CD4-positive, CD25-positive, alpha-beta regulatory T cell (primary cell): ENCODE measurements at regions not wholly inside any gene's neighbourhood (a gene's known extent, or its start where the extent isn't known, plus 50 kb on each side); places are given as distances from the start of the nearest gene placed in this dataset.
"Not testable (repeated sequence)": the region's sequence is repeated elsewhere in the genome, so short reads cannot be mapped to it uniquely, and the experiment has no call there.

Source experiments
- ATAC-seq, 2 donors: fragments of 150-1000 bp; cut with Tn5 transposase; one replicate each; pipeline ENCODE4 v1.10.0; 2021; ENCODE audit warnings: low read depth in 2 of 2, moderate number of reproducible peaks in 2 of 2, moderate library complexity in 1 of 2
- DNase-seq, 3 donors: peaks; one replicate each; pipeline versions ENCODE4 v3.0.0 to v3.0.0-alpha.2; 2012 to 2022; ENCODE audit warnings: mixed read lengths in 1 of 3
- H3K27ac ChIP-seq: one replicate; pipeline ENCODE4 v1.7.0; 2013; ENCODE audit warnings: mild to moderate bottlenecking, low read length; ENCODE audit not compliant: insufficient read depth, poor library complexity, severe bottlenecking
- H3K27me3 ChIP-seq: one replicate; pipeline ENCODE4 v1.7.0; 2013; ENCODE audit warnings: low read length; ENCODE audit not compliant: control insufficient read depth, insufficient read depth
- H3K36me3 ChIP-seq: one replicate; pipeline ENCODE4 v1.7.0; 2013; ENCODE audit warnings: mild to moderate bottlenecking, low read length, moderate library complexity; ENCODE audit not compliant: control insufficient read depth, insufficient read depth
- H3K4me1 ChIP-seq: 2 replicates; pipeline ENCODE4 v1.7.0; 2013; ENCODE audit warnings: mild to moderate bottlenecking, low read length; ENCODE audit not compliant: insufficient read depth, control insufficient read depth, poor library complexity, severe bottlenecking
- H3K4me3 ChIP-seq: one replicate; pipeline ENCODE4 v1.7.0; 2013; ENCODE audit warnings: low read depth, mild to moderate bottlenecking, low read length, moderate library complexity
- H3K9me3 ChIP-seq, 2 experiments: 1 replicate in 1 of 2; 2 replicates in 1 of 2; pipeline ENCODE4 v1.7.0; 2013; ENCODE audit warnings: low read length in 2 of 2, mild to moderate bottlenecking in 1 of 2, moderate library complexity in 1 of 2; ENCODE audit not compliant: control insufficient read depth in 2 of 2
- H3K27ac Mint-ChIP-seq, 3 donors: one replicate each; pipeline ENCODE4 v1.8.0; 2020 to 2022; ENCODE audit warnings: mild to moderate bottlenecking in 3 of 3, mixed read lengths in 3 of 3, moderate library complexity in 2 of 3
- H3K27me3 Mint-ChIP-seq: one replicate; pipeline ENCODE4 v1.8.0; 2022; ENCODE audit warnings: mild to moderate bottlenecking, mixed read lengths
- H3K36me3 Mint-ChIP-seq: one replicate; pipeline ENCODE4 v1.8.0; 2020; ENCODE audit warnings: mixed read lengths
- H3K4me1 Mint-ChIP-seq, 4 donors: one replicate each; pipeline ENCODE4 v1.8.0; 2020 to 2022; ENCODE audit warnings: mixed read lengths in 4 of 4, mild to moderate bottlenecking in 1 of 4
- H3K4me3 Mint-ChIP-seq, 4 donors: one replicate each; pipeline ENCODE4 v1.8.0; 2020 to 2022; ENCODE audit warnings: mild to moderate bottlenecking in 4 of 4, mixed read lengths in 4 of 4, moderate library complexity in 3 of 4
- H3K9me3 Mint-ChIP-seq, 7 donors: one replicate each; pipeline ENCODE4 v1.8.0; 2020 to 2022; ENCODE audit warnings: mixed read lengths in 7 of 7, mild to moderate bottlenecking in 3 of 7, moderate library complexity in 2 of 7

DNA sequence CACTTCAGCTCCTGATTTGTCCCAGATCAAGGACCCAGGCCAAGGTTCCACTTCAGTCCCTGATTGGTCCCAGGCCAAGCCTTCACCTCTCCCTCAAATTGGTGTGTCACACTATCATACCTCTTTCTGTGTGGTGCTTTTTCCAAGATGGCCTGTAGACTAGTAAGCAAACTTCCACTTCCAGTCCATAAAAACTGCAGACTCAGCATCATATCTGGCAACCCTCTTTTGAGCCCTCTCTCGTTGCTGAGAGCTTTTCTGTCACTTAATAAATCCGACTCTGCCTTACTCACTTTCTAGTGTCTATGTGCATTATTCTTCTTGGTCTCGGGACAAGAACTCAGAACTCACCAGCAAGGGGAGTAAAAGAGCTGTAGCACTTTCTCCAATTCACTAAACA lies 1395.1 kb downstream of the LRFN5 start:
- Mint-ChIP-seq H3K4me1 (no peaks in the 10 kb centered on the region), H3K27me3 (no peaks in the 10 kb centered on the region), H3K36me3 (no peaks in the 10 kb centered on the region), H3K4me3 (no peak overlapping the region), H3K27ac (no peak overlapping the region), H3K9me3 (peaks cover 3 to 35% (median 10%) of the 10 kb centered on the region in 7 donors)
- no peaks in the 10 kb centered on the region for H3K36me3 ChIP-seq
- no peak overlapping the region for H3K4me3 ChIP-seq
- peaks cover 0 to 38% of the 10 kb centered on the region in 2 experiments for H3K9me3 ChIP-seq
- ATAC-seq (no peak), DNase-seq (no peak)
- no peak overlapping the region for H3K27ac ChIP-seq
- no peaks in the 10 kb centered on the region for H3K27me3 ChIP-seq
- no peaks in the 10 kb centered on the region for H3K4me1 ChIP-seq

DNA sequence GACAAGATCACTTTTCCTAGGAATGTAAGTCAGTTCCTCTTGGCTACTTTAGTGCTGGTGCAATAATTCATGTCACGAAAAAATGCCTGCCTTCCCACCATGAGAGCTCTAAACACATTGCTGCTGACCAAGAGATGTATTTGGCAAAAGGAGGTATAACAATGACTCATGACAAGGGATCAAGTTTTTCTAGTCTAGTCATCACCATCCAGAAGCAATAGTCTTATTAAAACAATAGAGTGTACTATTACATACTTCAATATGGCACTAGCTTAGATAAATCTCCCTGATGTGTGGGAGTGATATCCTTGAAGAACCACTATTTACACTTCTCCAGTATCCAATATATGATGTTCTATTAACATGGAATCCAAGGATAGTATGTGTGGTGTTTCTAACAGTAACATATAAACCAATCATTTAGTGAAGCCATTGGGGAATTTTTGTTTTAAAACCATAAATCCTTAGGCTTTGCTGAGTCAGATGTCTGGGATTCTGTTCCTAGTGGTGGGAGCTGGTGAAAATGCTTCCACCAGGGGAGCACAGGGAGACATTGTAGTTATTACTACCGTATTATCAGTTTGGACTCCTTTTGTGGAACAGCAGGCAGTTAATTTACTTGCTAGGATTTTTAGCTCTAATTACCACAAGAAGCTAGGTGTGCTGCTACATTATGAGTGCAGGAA lies 1387.5 kb downstream of the LRFN5 start:
- no peaks in the 10 kb centered on the region for H3K36me3 ChIP-seq
- no peak for ATAC-seq

DNA sequence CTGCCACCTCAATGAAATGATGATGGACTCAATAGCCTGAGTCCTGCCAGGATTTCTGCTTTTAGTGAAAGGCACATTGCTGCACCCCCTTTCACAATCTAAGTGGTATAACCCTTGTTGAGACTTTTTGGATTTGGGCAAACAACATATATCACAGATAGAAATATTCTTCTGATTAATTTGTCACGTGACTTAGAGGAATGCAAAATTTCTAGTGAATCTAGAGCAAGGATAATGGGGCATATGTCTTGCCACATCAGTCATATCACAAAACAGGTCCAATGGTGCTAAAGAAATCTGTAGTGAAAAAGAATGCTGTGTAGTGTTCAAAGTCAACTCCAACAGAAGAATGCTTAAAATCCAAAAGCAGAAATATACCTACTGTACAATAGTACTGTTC lies 1386.3 kb downstream of the LRFN5 start:
- H3K36me3 Mint-ChIP-seq: no peaks in the 10 kb centered on the region
- DNase-seq (no peak), ATAC-seq (no peak)
- Histone ChIP-seq H3K27ac (no peak overlapping the region), H3K4me3 (no peak overlapping the region), H3K36me3 (no peaks in the 10 kb centered on the region), H3K9me3 (peaks cover 3 to 5% of the 10 kb centered on the region in 2 experiments), H3K27me3 (no peaks in the 10 kb centered on the region), H3K4me1 (no peaks in the 10 kb centered on the region)
- peaks cover 1 to 27% (median 5%) of the 10 kb centered on the region in 7 donors for H3K9me3 Mint-ChIP-seq
- no peak overlapping the region for H3K27ac Mint-ChIP-seq
- no peak overlapping the region for H3K4me3 Mint-ChIP-seq
- H3K27me3 Mint-ChIP-seq: no peaks in the 10 kb centered on the region
- H3K4me1 Mint-ChIP-seq: no peaks in the 10 kb centered on the region

More for the DNA sequence above, 1387.5 kb downstream of the LRFN5 start:
- Histone ChIP-seq H3K4me1 (no peaks in the 10 kb centered on the region), H3K4me3 (no peak overlapping the region), H3K9me3 (peaks cover 3 to 5% of the 10 kb centered on the region in 2 experiments), H3K27me3 (no peaks in the 10 kb centered on the region), H3K27ac (no peak overlapping the region)
- no peaks in the 10 kb centered on the region for H3K36me3 Mint-ChIP-seq
- peaks cover 0 to 17% (median 5%) of the 10 kb centered on the region in 7 donors for H3K9me3 Mint-ChIP-seq
- DNase-seq: no peak
- H3K4me3 Mint-ChIP-seq: no peak overlapping the region
- no peaks in the 10 kb centered on the region for H3K27me3 Mint-ChIP-seq
- H3K27ac Mint-ChIP-seq: no peak overlapping the region
- H3K4me1 Mint-ChIP-seq: no peaks in the 10 kb centered on the region

DNA sequence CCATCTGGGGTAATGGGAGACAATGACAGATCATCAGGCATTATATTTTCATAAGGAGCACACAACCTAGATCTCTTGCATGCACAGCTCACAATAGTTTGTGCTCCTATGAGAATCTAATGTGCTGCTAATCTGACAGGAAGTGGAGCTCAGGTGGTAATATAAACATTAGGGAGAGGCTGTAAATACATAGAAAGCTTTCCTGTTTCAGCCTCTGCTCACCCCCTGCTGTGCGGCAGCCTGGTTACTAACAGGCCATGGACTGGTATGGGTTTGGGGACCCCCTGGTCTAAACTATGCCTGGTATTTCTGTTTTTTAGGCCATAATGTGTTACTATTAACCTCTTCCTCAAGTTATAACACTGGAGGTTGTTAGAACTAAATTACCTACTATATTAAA lies 1373.7 kb downstream of the LRFN5 start:
- no peak for DNase-seq
- H3K4me3 ChIP-seq: no peak overlapping the region
- H3K4me3 Mint-ChIP-seq: no peak overlapping the region
- H3K4me1 Mint-ChIP-seq: no peaks in the 10 kb centered on the region
- no peak overlapping the region for H3K27ac ChIP-seq
- H3K27me3 ChIP-seq: no peaks in the 10 kb centered on the region
- no peaks in the 10 kb centered on the region for H3K4me1 ChIP-seq
- no peaks in the 10 kb centered on the region for H3K27me3 Mint-ChIP-seq
- ATAC-seq: no peak
- H3K36me3 ChIP-seq: no peaks in the 10 kb centered on the region
- peaks cover 0 to 27% (median 10%) of the 10 kb centered on the region in 7 donors for H3K9me3 Mint-ChIP-seq
- H3K27ac Mint-ChIP-seq: no peak overlapping the region
- no peaks in the 10 kb centered on the region for H3K36me3 Mint-ChIP-seq
- H3K9me3 ChIP-seq: no peaks in the 10 kb centered on the region

DNA sequence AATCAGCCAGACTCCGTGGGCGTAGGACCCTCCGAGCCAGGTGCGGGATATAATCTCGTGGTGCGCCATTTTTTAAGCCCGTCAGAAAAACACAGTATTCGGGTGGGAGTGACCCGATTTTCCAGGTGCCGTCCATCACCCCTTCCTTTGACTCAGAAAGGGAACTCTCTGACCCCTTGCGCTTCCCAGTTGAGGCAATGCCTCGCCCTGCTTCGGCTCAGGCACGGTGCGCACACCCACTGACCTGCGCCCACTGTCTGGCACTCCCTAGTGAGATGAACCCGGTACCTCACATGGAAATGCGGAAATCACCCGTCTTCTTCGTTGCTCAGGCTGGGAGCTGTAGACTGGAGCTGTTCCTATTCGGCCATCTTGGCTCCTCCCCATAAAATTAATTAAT lies 1366.5 kb downstream of the LRFN5 start:
- not testable (repeated sequence) for H3K27ac ChIP-seq, H3K36me3 ChIP-seq, H3K27me3 Mint-ChIP-seq, H3K4me3 Mint-ChIP-seq, H3K4me1 Mint-ChIP-seq, ATAC-seq, H3K4me3 ChIP-seq, H3K27me3 ChIP-seq, H3K27ac Mint-ChIP-seq, H3K4me1 ChIP-seq, H3K9me3 ChIP-seq, H3K36me3 Mint-ChIP-seq, DNase-seq
- H3K9me3 Mint-ChIP-seq: peaks cover 0 to 24% (median 6%) of the 10 kb centered on the region in 7 donors

DNA sequence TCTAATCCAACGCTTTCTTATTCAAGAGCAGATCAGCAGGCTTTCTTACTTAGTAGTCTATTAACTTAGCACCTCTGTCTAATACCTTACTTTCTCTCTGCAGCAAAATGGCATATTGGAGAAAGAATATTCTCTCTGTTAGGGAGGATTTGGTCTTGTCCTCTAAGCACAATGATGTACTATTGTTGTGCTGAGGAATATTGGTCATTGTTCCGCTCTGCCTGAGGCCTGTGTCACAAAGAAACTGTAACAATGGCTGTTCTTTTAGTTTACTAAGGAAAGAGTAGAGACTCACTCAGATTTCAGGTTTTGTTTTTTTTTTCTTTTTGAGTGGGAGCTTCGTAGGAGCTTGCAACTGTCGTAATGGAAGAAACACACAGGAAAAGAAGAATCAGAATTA lies 1358.8 kb downstream of the LRFN5 start:
- Mint-ChIP-seq H3K36me3 (no peaks in the 10 kb centered on the region), H3K9me3 (peaks cover 2 to 17% (median 5%) of the 10 kb centered on the region in 7 donors), H3K27ac (no peak overlapping the region), H3K4me3 (no peak overlapping the region), H3K4me1 (no peaks in the 10 kb centered on the region), H3K27me3 (no peaks in the 10 kb centered on the region)
- DNase-seq (no peak), ATAC-seq (no peak)
- H3K4me3 ChIP-seq: no peak overlapping the region
- H3K36me3 ChIP-seq: no peaks in the 10 kb centered on the region
- no peak overlapping the region for H3K27ac ChIP-seq
- no peaks in the 10 kb centered on the region for H3K4me1 ChIP-seq
- H3K27me3 ChIP-seq: no peaks in the 10 kb centered on the region
- no peaks in the 10 kb centered on the region for H3K9me3 ChIP-seq

GRCh38 chr14:42961509-42961908 lies 1354.8 kb downstream of the LRFN5 start:
- Mint-ChIP-seq H3K4me3 (no peak overlapping the region), H3K4me1 (no peaks in the 10 kb centered on the region), H3K36me3 (no peaks in the 10 kb centered on the region), H3K27ac (no peak overlapping the region), H3K27me3 (no peaks in the 10 kb centered on the region), H3K9me3 (peaks cover 3 to 18% (median 7%) of the 10 kb centered on the region in 7 donors)
- no peak for ATAC-seq
- H3K27ac ChIP-seq: no peak overlapping the region
- no peaks in the 10 kb centered on the region for H3K27me3 ChIP-seq
- no peak overlapping the region for H3K4me3 ChIP-seq
- no peak for DNase-seq
- no peaks in the 10 kb centered on the region for H3K9me3 ChIP-seq
- no peaks in the 10 kb centered on the region for H3K4me1 ChIP-seq
- no peaks in the 10 kb centered on the region for H3K36me3 ChIP-seq

DNA sequence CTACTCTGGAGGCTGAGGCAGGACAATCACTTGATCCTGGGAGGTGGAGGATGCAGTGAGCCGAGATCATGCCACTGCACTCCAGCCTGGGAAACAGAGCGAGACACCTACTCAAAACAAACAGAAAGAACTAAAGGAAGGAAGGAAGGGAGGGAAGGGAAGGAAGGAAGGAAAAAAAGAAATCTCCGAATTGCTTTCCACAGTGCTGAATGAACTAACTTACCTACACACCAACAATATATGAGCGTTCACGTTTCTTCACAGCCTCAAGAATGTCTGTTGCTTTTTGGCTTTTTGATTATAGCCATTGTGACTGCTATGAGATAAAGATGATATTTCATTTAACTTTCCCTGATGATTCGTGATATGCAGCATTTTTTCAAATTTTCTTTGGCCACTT lies 1343.7 kb downstream of the LRFN5 start:
- Histone ChIP-seq H3K27me3 (no peaks in the 10 kb centered on the region), H3K36me3 (no peaks in the 10 kb centered on the region), H3K4me3 (no peak overlapping the region), H3K27ac (no peak overlapping the region), H3K9me3 (no peaks in the 10 kb centered on the region), H3K4me1 (no peaks in the 10 kb centered on the region)
- DNase-seq (no peak), ATAC-seq (no peak)
- no peaks in the 10 kb centered on the region for H3K36me3 Mint-ChIP-seq
- no peak overlapping the region for H3K27ac Mint-ChIP-seq
- no peaks in the 10 kb centered on the region for H3K4me1 Mint-ChIP-seq
- H3K27me3 Mint-ChIP-seq: no peaks in the 10 kb centered on the region
- H3K9me3 Mint-ChIP-seq: peaks cover 1 to 21% (median 10%) of the 10 kb centered on the region in 7 donors
- no peak overlapping the region for H3K4me3 Mint-ChIP-seq
